Neural progenitor cell (in vitro differentiated cells): ENCODE measurements at regions not wholly inside any gene's neighbourhood (a gene's known extent, or its start where the extent isn't known, plus 50 kb on each side); places are given as distances from the start of the nearest gene placed in this dataset.
"Not testable (repeated sequence)": the region's sequence is repeated elsewhere in the genome, so short reads cannot be mapped to it uniquely, and the experiment has no call there.

Experiments
- EZH2 ChIP-seq: fragments of 200-600 bp; sonication (generic); IDR thresholded peaks from 2 replicates; pipeline ENCODE4 v1.6.1; 2017; ENCODE audit warnings: antibody characterized with exemption, mild to moderate bottlenecking, moderate library complexity
- TF ChIP-seq, protein P1 (sequence below): fragments of 200-600 bp; sonication (generic); IDR thresholded peaks from 2 replicates; pipeline ENCODE4 v1.5.1; 2017; ENCODE audit warnings: antibody characterized with exemption, mild to moderate bottlenecking

DNA sequence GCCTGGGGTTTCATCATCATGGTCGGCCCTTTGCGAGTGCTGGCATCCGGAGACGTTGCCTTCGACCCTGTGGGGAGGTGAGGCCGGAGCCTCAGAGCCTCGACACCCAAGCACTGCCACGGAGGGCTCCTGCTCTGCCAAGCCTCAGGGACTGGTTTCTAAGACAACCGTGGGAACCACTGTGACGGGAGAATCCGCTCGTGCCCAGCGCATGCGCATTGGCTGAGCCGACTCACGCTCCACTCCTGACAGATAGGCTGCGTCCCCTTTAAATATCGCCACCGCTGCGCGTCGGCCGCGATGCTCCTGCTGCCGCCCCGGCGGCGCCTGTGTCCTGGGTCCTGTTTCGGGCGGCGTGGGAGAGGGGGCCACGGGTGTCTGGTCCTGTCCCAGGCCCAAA is 690.6 kb upstream of the TPTE start:
- TF ChIP-seq, protein P1, sequence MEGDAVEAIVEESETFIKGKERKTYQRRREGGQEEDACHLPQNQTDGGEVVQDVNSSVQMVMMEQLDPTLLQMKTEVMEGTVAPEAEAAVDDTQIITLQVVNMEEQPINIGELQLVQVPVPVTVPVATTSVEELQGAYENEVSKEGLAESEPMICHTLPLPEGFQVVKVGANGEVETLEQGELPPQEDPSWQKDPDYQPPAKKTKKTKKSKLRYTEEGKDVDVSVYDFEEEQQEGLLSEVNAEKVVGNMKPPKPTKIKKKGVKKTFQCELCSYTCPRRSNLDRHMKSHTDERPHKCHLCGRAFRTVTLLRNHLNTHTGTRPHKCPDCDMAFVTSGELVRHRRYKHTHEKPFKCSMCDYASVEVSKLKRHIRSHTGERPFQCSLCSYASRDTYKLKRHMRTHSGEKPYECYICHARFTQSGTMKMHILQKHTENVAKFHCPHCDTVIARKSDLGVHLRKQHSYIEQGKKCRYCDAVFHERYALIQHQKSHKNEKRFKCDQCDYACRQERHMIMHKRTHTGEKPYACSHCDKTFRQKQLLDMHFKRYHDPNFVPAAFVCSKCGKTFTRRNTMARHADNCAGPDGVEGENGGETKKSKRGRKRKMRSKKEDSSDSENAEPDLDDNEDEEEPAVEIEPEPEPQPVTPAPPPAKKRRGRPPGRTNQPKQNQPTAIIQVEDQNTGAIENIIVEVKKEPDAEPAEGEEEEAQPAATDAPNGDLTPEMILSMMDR = not testable (repeated sequence)
- not testable (repeated sequence) for TF ChIP-seq EZH2
